HuH-7.5 (cell line): ENCODE measurements at regions not wholly inside any gene's neighbourhood (a gene's known extent, or its start where the extent isn't known, plus 50 kb on each side); places are given as distances from the start of the nearest gene placed in this dataset.
"Not testable (repeated sequence)": the region's sequence is repeated elsewhere in the genome, so short reads cannot be mapped to it uniquely, and the experiment has no call there.

ENCODE experiments used
- DNase-seq: peaks from one replicate; pipeline ENCODE4 v3.0.0; 2011; ENCODE audit warnings: low spot score

DNA sequence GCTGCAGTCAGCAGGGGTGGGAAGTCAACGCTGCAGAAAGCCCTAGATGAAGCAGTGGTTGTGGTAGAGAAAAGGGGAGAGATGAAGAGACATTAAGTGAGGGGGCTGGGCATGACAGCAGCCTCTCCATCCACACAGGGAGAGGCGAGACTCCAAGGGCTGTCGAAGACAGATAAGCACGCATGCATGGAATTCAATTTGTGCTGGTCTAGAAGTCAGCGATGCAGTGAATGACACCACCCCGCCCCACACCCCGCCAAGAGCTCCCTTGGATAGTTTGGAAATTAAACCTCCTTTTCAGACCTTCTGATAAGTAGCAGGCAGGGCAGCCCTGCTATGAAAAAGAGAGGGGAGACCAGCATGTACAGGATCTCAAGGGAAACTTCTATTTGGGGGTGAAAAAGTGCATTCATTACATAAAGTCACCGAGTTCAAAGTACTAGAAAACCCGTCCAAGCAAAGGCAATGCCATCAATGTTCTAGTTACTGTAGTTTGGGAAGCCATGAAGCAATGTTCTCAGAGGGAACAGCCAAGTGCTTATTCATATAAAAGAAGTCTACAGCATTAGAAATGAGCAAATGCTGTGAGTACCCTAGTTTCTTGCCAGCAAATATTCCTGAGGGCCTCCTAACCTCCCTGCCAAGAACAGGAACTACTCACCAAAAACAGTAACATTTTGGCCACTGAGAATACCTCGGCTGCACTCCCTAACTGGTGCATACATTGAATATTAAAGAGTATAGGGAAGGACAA lies 152.3 kb upstream of the ANXA10 start:
- no peak for DNase-seq

DNA sequence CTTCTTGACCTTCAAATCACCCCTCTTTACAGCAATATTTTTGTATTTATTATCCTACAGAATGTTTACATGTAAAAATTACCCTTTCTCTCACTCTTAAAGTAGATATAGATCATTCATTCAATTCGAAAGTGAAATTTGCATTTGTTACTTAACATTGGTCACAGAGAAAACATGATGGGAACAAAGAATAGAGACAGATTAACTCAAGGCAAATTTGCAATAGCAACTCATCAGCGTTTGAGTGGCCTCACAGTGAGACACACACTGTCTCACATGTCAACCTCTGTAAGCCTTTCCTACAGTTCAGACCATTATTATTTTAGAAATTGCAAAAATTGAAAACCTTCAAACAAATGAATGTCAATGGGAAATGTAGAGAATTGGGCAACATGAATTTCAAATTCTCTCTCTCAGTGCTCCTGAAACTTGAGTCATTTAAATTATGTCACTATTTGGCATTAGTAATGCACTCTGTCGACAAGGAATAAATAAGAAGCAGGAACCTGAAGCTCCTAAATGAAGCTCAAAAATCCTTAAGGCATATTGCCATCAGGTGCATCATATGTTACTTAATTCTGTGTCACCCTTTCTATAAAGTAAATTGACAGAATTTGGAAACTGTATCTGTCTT lies 148.3 kb upstream of the ANXA10 start:
- DNase-seq = no peak

DNA sequence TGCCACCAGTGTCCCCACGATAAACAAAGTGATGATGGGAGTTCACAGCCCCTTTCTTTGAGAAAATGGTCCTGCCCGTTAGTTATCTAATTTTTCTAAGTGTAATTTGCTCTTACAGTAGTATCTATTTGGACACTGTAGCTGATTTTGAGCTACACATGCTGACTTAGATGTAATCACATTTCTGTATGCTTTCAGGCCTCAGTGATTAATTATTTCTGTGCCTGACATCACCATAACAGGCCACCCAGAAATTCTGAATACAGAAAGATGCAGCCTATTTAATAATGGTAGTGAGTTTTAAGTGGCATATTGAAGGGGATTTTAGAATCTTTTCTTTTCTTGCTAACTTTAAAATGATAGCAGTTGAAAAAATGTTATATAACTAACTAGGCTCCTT lies 147.6 kb upstream of the ANXA10 start:
- DNase-seq = no peak

DNA sequence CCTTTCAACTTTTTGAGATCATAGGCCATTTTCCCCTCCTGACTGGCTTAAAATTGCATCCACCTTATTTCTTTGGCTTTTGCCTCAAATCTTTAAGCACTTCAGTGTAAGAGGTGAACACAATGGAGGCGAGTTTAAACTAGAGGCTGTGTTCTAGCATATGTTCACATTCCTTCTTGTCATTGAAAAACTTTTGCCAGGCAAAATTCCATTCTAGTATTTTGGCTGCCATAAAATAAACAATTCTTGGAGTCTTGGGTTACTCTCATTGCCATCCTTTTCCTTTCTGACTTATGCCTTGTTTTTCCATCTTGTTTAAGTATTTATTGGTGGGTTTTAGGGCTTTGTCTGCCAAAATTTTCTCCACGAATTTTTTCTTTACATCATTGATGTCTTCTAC lies 137.3 kb upstream of the ANXA10 start:
- no peak for DNase-seq

DNA sequence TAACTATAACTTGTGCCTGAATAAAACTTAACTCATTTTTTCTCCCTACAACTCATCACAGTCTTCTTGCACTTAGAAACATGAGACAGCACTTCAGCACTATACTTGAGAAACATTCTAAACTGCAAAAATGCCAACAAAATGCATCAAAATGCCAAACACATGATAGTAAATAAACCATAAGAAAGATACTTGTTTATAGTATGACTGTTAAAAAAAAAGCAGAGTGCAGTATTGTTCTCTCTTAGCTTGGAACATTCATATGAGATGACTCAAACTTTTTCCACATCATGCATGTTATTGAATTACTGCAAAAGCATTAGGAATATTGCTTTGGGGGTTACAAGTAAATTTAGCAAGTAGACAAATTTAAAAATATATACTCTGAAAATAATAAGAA lies 135.7 kb upstream of the ANXA10 start:
- no peak for DNase-seq

DNA sequence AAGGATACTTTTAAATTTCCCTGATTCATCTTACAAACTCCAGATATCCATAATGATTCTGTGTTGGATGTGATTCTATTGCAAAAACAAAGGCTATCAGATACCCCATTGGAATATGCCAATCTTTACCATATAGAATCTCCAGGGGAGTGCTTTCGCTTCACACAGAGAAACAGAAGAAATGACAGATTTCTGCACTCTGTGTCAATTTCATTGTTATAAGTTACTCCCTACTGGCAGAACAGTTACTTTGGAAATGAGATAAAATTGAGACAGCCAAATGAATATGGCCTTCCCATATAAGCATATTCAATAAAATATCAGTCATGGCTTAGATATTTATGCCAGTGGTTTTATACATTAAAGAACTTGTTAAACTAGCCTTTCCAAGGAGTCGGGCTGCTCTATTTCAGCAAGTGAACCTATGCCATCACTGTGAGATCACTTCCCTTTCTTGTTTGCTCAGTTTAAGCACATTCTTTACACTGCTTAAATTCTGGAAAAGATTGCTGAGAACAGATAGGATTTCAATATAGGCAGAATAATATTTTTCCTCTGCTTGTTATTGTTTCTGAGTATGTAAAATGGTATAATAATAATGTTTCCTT lies 127.5 kb upstream of the ANXA10 start:
- DNase-seq = no peak

DNA sequence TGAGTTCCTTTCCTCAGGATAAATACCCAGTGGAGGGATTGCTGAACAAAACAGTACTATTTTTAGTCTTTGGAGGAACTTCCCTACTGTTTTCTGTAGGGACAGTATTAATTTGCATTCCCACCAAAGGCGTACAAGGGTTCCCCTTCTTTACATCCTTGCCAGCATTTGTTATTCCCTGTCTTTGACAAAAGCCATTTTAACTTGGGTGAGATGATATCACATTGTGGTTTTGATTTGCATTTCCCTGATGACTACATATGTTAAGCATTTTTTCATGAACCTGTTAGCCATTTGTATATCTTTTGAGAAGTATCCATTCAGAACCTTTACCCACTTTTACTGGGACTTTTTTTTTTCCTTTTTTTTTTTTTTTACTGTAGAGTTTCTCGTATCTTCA lies 126.2 kb upstream of the ANXA10 start:
- no peak for DNase-seq

DNA sequence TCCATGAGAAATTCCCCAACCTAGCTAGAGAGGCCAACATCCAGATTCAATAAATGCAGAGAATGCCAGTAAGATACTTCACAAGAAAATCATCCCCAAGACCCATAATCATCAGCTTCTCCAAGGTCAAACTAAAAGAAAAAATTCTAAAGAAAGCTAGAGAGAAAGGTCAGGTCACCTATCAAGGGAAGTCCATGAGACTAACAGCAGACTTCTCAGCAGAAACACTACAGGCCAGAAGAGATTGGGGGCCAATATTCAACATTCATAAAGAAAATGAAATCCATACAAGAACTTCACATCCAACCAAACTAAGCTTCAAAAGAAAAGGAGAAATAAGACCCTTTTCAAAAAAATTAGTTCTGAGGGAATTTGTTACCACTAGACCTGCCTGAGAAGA lies 118.8 kb upstream of the ANXA10 start:
- no peak for DNase-seq

- no peak for DNase-seq
These were observed 106.8 kb upstream of the ANXA10 start for GRCh38 chr4:167985565-167985964.

- no peak for DNase-seq
These were observed 106.3 kb upstream of the ANXA10 start for GRCh38 chr4:167986044-167986443.

DNA sequence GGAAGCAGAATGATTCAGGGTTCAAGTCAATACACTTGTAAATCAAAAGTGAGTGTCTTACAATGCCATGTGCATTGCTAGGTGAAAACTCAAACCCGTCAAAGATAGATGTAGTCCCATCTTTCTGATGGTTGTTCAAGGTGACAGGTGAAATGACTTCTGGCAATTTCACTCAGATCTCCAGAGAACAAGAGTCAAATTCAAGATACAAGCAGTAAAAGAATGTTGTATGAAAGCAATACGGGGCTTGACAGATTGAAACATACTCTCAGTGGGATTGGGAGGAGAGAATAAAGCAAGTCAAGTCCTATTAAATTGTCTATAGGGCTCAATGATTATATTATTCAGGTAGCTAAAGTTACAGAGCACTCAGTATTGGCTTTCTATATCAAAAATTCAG lies 105.1 kb upstream of the ANXA10 start:
- DNase-seq = no peak

DNA sequence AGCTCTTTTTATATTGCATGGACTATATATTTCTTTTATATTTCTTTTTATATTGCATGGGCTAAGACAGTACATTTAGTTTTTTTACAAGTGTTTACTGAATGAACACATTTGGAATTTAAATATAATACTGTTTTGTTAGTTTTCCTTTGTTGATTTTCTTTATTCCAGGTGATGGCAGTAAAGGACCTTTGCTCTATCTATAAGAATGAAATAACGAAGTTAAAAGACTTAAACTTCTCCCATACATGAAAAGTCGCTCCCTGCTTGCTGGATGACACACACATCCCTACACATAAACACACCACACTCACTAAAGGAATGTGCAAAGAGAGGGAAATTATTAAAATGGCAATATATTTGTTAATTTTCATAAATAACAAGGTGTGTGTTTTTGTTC lies 102.5 kb upstream of the ANXA10 start:
- DNase-seq = no peak

GRCh38 chr4:168008112-168008511 lies 84.2 kb upstream of the ANXA10 start:
- not testable (repeated sequence) for DNase-seq

GRCh38 chr4:168019019-168019651 lies 73.2 kb upstream of the ANXA10 start:
- DNase-seq = no peak

GRCh38 chr4:168019921-168020320 lies 72.4 kb upstream of the ANXA10 start:
- DNase-seq = no peak

GRCh38 chr4:168021666-168022065 lies 70.7 kb upstream of the ANXA10 start:
- DNase-seq = no peak

DNA sequence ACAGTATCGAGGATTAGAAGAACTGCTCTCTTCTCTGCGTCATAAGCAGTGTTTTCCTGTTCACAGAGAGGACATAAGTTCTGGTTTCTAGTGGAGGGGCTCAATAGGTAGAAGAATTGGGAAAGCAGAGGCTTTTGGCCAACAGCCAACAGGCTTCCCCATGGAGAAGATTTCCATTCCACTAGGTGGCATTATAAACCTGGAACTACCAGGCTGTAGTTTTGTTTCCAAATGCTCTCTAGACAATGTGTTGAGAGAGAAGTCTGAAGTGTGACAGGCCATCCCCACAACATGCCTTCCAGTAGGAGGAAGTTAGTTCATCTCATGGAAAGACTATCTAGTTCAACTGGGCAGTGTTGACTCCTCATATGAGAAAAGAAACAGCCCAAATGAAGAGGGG lies 63.8 kb upstream of the ANXA10 start:
- DNase-seq = no peak

DNA sequence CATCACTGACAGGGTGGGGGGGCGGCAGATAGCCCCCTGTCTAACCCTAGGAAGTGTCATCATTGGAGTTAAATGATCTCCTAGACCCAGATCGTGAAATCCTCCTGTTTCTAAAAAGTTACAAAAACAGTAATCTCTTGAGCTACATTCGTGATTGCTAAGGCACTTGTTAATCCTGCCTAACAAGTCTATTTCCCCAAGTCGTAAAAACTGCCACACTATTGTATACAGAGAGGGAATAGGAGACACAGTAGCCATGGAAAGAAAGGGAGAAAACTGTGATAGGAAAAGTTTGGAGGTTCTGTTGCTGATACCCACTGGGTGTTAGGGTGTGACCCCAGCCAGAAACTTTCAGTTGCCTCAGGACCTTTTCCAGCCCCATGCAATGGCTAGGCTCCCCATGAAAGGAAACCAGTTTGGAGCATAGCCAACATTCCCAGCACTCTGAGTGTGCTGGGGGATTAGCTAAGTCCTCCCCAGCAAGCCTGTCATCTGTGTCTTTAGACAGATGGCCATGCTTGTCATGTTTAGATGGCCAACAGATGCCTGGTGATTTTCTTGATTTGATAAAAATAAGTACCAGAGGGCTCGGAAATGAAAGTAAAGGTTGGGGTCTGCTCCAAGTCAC lies 63.3 kb upstream of the ANXA10 start:
- no peak for DNase-seq

- DNase-seq = no peak
These were observed 54.7 kb upstream of the ANXA10 start for GRCh38 chr4:168037676-168038075.

GRCh38 chr4:168039593-168039992 lies 52.7 kb upstream of the ANXA10 start:
- DNase-seq = no peak
